ENCODE measurements at regions not wholly inside any gene's neighbourhood (a gene's known extent, or its start where the extent isn't known, plus 50 kb on each side); places are given as distances from the start of the nearest gene placed in this dataset.

GRCh38 chr5:135708481-135709207 is 125.8 kb upstream of the SLC25A48 start:
- no peaks in the 10 kb centered on the region for H3K27me3 ChIP-seq (replicated peaks; ENCODE audit: insufficient read depth, low read length)

GRCh38 chr5:135707302-135707701 is 127.2 kb upstream of the SLC25A48 start:
- Histone ChIP-seq H3K4me3 (ENCODE audit: low read length) (no peak overlapping the region), H3K9me3 (replicated peaks; ENCODE audit: insufficient read depth, low read length) (no peaks in the 10 kb centered on the region), H3K4me1 (ENCODE audit: low read length) (no peaks in the 10 kb centered on the region), H2AFZ (ENCODE audit: low read length) (no peak overlapping the region), H3K27ac (ENCODE audit: low read length) (no peak overlapping the region), H3K27me3 (replicated peaks; ENCODE audit: insufficient read depth, low read length) (no peaks in the 10 kb centered on the region), H3K4me2 (ENCODE audit: low read depth, low read length) (no peak overlapping the region), H4K20me1 (ENCODE audit: insufficient read depth, low read length) (no peaks in the 10 kb centered on the region), H3F3A (ENCODE audit: insufficient read depth, low read length) (no peaks in the 10 kb centered on the region), H3K79me2 (ENCODE audit: low read length) (no peaks in the 10 kb centered on the region), H3K9ac (ENCODE audit: low read length) (no peak overlapping the region), H3K9me2 (replicated peaks; ENCODE audit: insufficient read depth, low read length) (no peaks in the 10 kb centered on the region), H3K36me3 (replicated peaks; ENCODE audit: insufficient read depth, low read length) (no peaks in the 10 kb centered on the region)
- DNase-seq: no peak
- no peak for TF ChIP-seq EZH2phosphoT487 (IDR thresholded peaks at IDR 0.05; ENCODE audit: low read length)
- no peak for TF ChIP-seq EZH2 (optimal IDR thresholded peaks at IDR 0.05; ENCODE audit: low read depth, low read length)
- TF ChIP-seq CTCF (IDR thresholded peaks at IDR 0.05; ENCODE audit: low read length): no peak

More at GRCh38 chr5:135708481-135709207, 125.8 kb upstream of the SLC25A48 start:
- Histone ChIP-seq H3K9me2 (replicated peaks; ENCODE audit: insufficient read depth, low read length) (no peaks in the 10 kb centered on the region), H3K4me1 (ENCODE audit: low read length) (no peaks in the 10 kb centered on the region), H4K20me1 (ENCODE audit: insufficient read depth, low read length) (no peaks in the 10 kb centered on the region), H3K9me3 (replicated peaks; ENCODE audit: insufficient read depth, low read length) (no peaks in the 10 kb centered on the region), H3K36me3 (replicated peaks; ENCODE audit: insufficient read depth, low read length) (no peaks in the 10 kb centered on the region), H3F3A (ENCODE audit: insufficient read depth, low read length) (no peaks in the 10 kb centered on the region), H3K27ac (ENCODE audit: low read length) (no peak overlapping the region), H3K4me3 (ENCODE audit: low read length) (no peak overlapping the region), H3K9ac (ENCODE audit: low read length) (no peak overlapping the region), H3K79me2 (ENCODE audit: low read length) (no peaks in the 10 kb centered on the region), H3K4me2 (ENCODE audit: low read depth, low read length) (no peak overlapping the region), H2AFZ (ENCODE audit: low read length) (no peak overlapping the region)
- no peak for DNase-seq
- TF ChIP-seq EZH2 (optimal IDR thresholded peaks at IDR 0.05; ENCODE audit: low read depth, low read length): no peak
- no peak for TF ChIP-seq CTCF (IDR thresholded peaks at IDR 0.05; ENCODE audit: low read length)
- no peak for TF ChIP-seq EZH2phosphoT487 (IDR thresholded peaks at IDR 0.05; ENCODE audit: low read length)

- no peaks in the 10 kb centered on the region for H3K9me3 ChIP-seq (replicated peaks; ENCODE audit: insufficient read depth, low read length)
- H2AFZ ChIP-seq (ENCODE audit: low read length): no peak overlapping the region
- H3K9me2 ChIP-seq (replicated peaks; ENCODE audit: insufficient read depth, low read length): no peaks in the 10 kb centered on the region
- H3K79me2 ChIP-seq (ENCODE audit: low read length): no peaks in the 10 kb centered on the region
- no peaks in the 10 kb centered on the region for H3K4me1 ChIP-seq (ENCODE audit: low read length)
- TF ChIP-seq EZH2phosphoT487 (IDR thresholded peaks at IDR 0.05; ENCODE audit: low read length): no peak
- no peak for TF ChIP-seq CTCF (IDR thresholded peaks at IDR 0.05; ENCODE audit: low read length)
- TF ChIP-seq EZH2 (optimal IDR thresholded peaks at IDR 0.05; ENCODE audit: low read depth, low read length): no peak
- H3K27me3 ChIP-seq (replicated peaks; ENCODE audit: insufficient read depth, low read length): no peaks in the 10 kb centered on the region
- H3K4me3 ChIP-seq (ENCODE audit: low read length): no peak overlapping the region
- no peaks in the 10 kb centered on the region for H3F3A ChIP-seq (ENCODE audit: insufficient read depth, low read length)
- H3K36me3 ChIP-seq (replicated peaks; ENCODE audit: insufficient read depth, low read length): no peaks in the 10 kb centered on the region
- no peaks in the 10 kb centered on the region for H4K20me1 ChIP-seq (ENCODE audit: insufficient read depth, low read length)
- no peak overlapping the region for H3K9ac ChIP-seq (ENCODE audit: low read length)
- no peak overlapping the region for H3K4me2 ChIP-seq (ENCODE audit: low read depth, low read length)
- DNase-seq: no peak
- no peak overlapping the region for H3K27ac ChIP-seq (ENCODE audit: low read length)
These were observed 127.6 kb upstream of the SLC25A48 start for GRCh38 chr5:135706893-135707292.
